ENCODE measurements at regions not wholly inside any gene's neighbourhood (a gene's known extent, or its start where the extent isn't known, plus 50 kb on each side); places are given as distances from the start of the nearest gene placed in this dataset.

- Histone ChIP-seq H3F3A (replicated peaks; ENCODE audit: low read depth) (no peaks in the 10 kb centered on the region), H3K4me2 (no peak overlapping the region), H3K9me2 (ENCODE audit: insufficient read depth) (no peaks in the 10 kb centered on the region), H4K20me1 (replicated peaks; ENCODE audit: insufficient read depth) (no peaks in the 10 kb centered on the region), H3K36me3 (ENCODE audit: insufficient read depth) (no peaks in the 10 kb centered on the region), H3K4me1 (ENCODE audit: insufficient read depth) (no peaks in the 10 kb centered on the region), H2AFZ (no peak overlapping the region), H3K27me3 (ENCODE audit: insufficient read depth) (no peaks in the 10 kb centered on the region), H3K4me3 (no peak overlapping the region), H3K79me2 (replicated peaks; ENCODE audit: insufficient read depth) (no peaks in the 10 kb centered on the region), H3K27ac (ENCODE audit: low read depth) (no peak overlapping the region)
- DNase-seq (ENCODE audit: low spot score) (no peak), ATAC-seq (no peak)
- TF ChIP-seq NANOG (IDR thresholded peaks at IDR 0.05; ENCODE audit: borderline replicate concordance) = no peak
- 0 out of 3 replicates have a peak, but pooled peaks cover 3% of the 10 kb centered on the region for H3K9me3 Mint-ChIP-seq
- H3K27ac Mint-ChIP-seq = no peak overlapping the region
- H3K4me3 Mint-ChIP-seq = no peak overlapping the region
- no peaks in the 10 kb centered on the region for H3K36me3 Mint-ChIP-seq (ENCODE audit: low read depth)
- H3K4me1 Mint-ChIP-seq = 0 out of 3 replicates have a peak, but pooled peaks cover 1% of the 10 kb centered on the region
- no peaks in the 10 kb centered on the region for H3K27me3 Mint-ChIP-seq (ENCODE audit: insufficient read depth, low read depth, poor library complexity)
Measured at GRCh38 chr13:105201351-105201750, 1334.1 kb downstream of the EFNB2 start.

- Histone ChIP-seq H3F3A (replicated peaks; ENCODE audit: low read depth) (no peaks in the 10 kb centered on the region), H3K4me2 (no peak overlapping the region), H3K9me2 (ENCODE audit: insufficient read depth) (no peaks in the 10 kb centered on the region), H3K4me1 (ENCODE audit: insufficient read depth) (no peaks in the 10 kb centered on the region), H3K4me3 (no peak overlapping the region), H4K20me1 (replicated peaks; ENCODE audit: insufficient read depth) (no peaks in the 10 kb centered on the region), H2AFZ (no peak overlapping the region), H3K27me3 (ENCODE audit: insufficient read depth) (no peaks in the 10 kb centered on the region), H3K79me2 (replicated peaks; ENCODE audit: insufficient read depth) (no peaks in the 10 kb centered on the region), H3K36me3 (ENCODE audit: insufficient read depth) (no peaks in the 10 kb centered on the region), H3K27ac (ENCODE audit: low read depth) (no peak overlapping the region)
- Mint-ChIP-seq H3K36me3 (ENCODE audit: low read depth) (no peaks in the 10 kb centered on the region), H3K4me3 (no peak overlapping the region), H3K27me3 (ENCODE audit: insufficient read depth, low read depth, poor library complexity) (no peaks in the 10 kb centered on the region), H3K27ac (no peak overlapping the region), H3K4me1 (0 out of 3 replicates have a peak, but pooled peaks cover 3% of the 10 kb centered on the region), H3K9me3 (0 out of 3 replicates have a peak, but pooled peaks cover 3% of the 10 kb centered on the region)
- DNase-seq (ENCODE audit: low spot score) = no peak
- no peak for ATAC-seq
- TF ChIP-seq REST (IDR thresholded peaks at IDR 0.05; ENCODE audit: unreplicated experiment) (no peak), NANOG (IDR thresholded peaks at IDR 0.05; ENCODE audit: borderline replicate concordance) (no peak), POLR2AphosphoS5 (IDR thresholded peaks at IDR 0.05; ENCODE audit: low read depth) (no peak), EZH2phosphoT487 (IDR thresholded peaks at IDR 0.05; ENCODE audit: unreplicated experiment) (no peak), STAT1 (IDR thresholded peaks at IDR 0.05; ENCODE audit: unreplicated experiment) (no peak)
Measured at GRCh38 chr13:105200181-105200580, 1335.3 kb downstream of the EFNB2 start.

- Histone ChIP-seq H4K20me1 (replicated peaks; ENCODE audit: insufficient read depth) (no peaks in the 10 kb centered on the region), H3K36me3 (ENCODE audit: insufficient read depth) (no peaks in the 10 kb centered on the region), H3K4me3 (no peak overlapping the region), H3K27ac (ENCODE audit: low read depth) (no peak overlapping the region), H2AFZ (no peak overlapping the region), H3K4me1 (ENCODE audit: insufficient read depth) (no peaks in the 10 kb centered on the region), H3K4me2 (no peak overlapping the region), H3K9me2 (ENCODE audit: insufficient read depth) (no peaks in the 10 kb centered on the region), H3K79me2 (replicated peaks; ENCODE audit: insufficient read depth) (no peaks in the 10 kb centered on the region), H3F3A (replicated peaks; ENCODE audit: low read depth) (no peaks in the 10 kb centered on the region), H3K27me3 (ENCODE audit: insufficient read depth) (no peaks in the 10 kb centered on the region)
- H3K27me3 Mint-ChIP-seq (ENCODE audit: insufficient read depth, low read depth, poor library complexity) = no peaks in the 10 kb centered on the region
- no peak overlapping the region for H3K4me3 Mint-ChIP-seq
- H3K9me3 Mint-ChIP-seq = no peaks in the 10 kb centered on the region
- no peak overlapping the region for H3K27ac Mint-ChIP-seq
- H3K36me3 Mint-ChIP-seq (ENCODE audit: low read depth) = no peaks in the 10 kb centered on the region
- H3K4me1 Mint-ChIP-seq = 0 out of 3 replicates have a peak, but pooled peaks cover 3% of the 10 kb centered on the region
- DNase-seq (ENCODE audit: low spot score) = peak; percentile 86
- peak; percentile 52; the same call in 2 of the 3 replicates for ATAC-seq
- TF ChIP-seq JUNB (IDR thresholded peaks at IDR 0.05; ENCODE audit: unreplicated experiment) (no peak), POLR2AphosphoS5 (IDR thresholded peaks at IDR 0.05; ENCODE audit: low read depth) (no peak), REST (IDR thresholded peaks at IDR 0.05; ENCODE audit: unreplicated experiment) (no peak), CTCF (conservative IDR thresholded peaks at IDR 0.05; ENCODE audit: low read depth in 2 of 2) (no peak), ZNF331 (CRISPR knock-in tag; IDR thresholded peaks at IDR 0.05; ENCODE audit: low read depth) (no peak), NANOG (IDR thresholded peaks at IDR 0.05; ENCODE audit: borderline replicate concordance) (no peak), CREB1 (CRISPR knock-in tag; IDR thresholded peaks at IDR 0.05; ENCODE audit: low read depth) (no peak), EZH2 (IDR thresholded peaks at IDR 0.05; ENCODE audit: low read depth, unreplicated experiment) (no peak)
Measured at GRCh38 chr13:105196052-105196451, 1339.4 kb downstream of the EFNB2 start.

Data from GM23338 (cell line).